Lower leg skin (tissue), 3 donors: ENCODE measurements at regions not wholly inside any gene's neighbourhood (a gene's known extent, or its start where the extent isn't known, plus 50 kb on each side); places are given as distances from the start of the nearest gene placed in this dataset.

Experiments used
- CTCF ChIP-seq, 3 donors: fragments of 450-650 bp; IDR thresholded peaks; one replicate each; pipeline ENCODE4 v1.5.1; 2016; ENCODE audit warnings: antibody characterized with exemption in 3 of 3, mild to moderate bottlenecking in 3 of 3, moderate library complexity in 2 of 3
- POLR2A ChIP-seq, 2 donors: fragments of 450-650 bp; IDR thresholded peaks; one replicate each; pipeline ENCODE4 v1.6.1; 2016 to 2017; ENCODE audit warnings: antibody characterized with exemption in 2 of 2, mild to moderate bottlenecking in 1 of 2, moderate library complexity in 1 of 2

DNA sequence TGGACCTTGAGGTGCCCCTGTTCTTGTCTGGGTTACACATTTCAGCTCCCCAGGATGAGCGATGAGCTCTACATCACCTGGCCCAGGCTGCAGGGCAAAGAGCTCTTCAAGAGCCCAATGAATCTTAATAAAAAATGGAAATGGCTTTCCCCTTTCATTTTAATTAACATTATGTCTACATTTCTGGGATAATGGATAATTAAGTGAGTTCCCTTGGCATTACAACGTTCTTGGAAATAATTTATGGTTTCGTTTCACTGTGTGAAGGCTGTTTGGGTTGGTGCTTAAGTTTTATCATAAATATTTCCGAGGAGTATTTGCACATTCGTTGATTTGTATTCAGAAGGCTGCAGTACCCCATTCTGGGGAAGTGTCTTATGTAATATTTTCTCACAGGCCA is 678.3 kb upstream of the EEF2KMT start:
- no peak for TF ChIP-seq CTCF (IDR thresholded peaks at IDR 0.05)
- TF ChIP-seq POLR2A (IDR thresholded peaks at IDR 0.05): no peak
